ENCODE measurements at regions not wholly inside any gene's neighbourhood (a gene's known extent, or its start where the extent isn't known, plus 50 kb on each side); places are given as distances from the start of the nearest gene placed in this dataset.

- TF ChIP-seq ZBTB33 (IDR thresholded peaks at IDR 0.05; ENCODE audit: borderline replicate concordance, low read depth): no peak
- no peak for TF ChIP-seq TCF12 (IDR thresholded peaks at IDR 0.05)
- TF ChIP-seq IRF3 (IDR thresholded peaks at IDR 0.05; ENCODE audit: low read depth, low read length): no peak
- TF ChIP-seq RXRA (IDR thresholded peaks at IDR 0.05; ENCODE audit: borderline replicate concordance, low read depth): no peak
- no peak for TF ChIP-seq PBX3 (IDR thresholded peaks at IDR 0.05)
- no peak for TF ChIP-seq EZH2phosphoT487 (IDR thresholded peaks at IDR 0.05; ENCODE audit: borderline replicate concordance, low read depth)
- no peak for TF ChIP-seq FOXM1 (IDR thresholded peaks at IDR 0.05; ENCODE audit: low read depth)
- no peak for TF ChIP-seq FOSL2 (IDR thresholded peaks at IDR 0.05; ENCODE audit: borderline replicate concordance, low read depth)
- no peak for TF ChIP-seq USF1 (IDR thresholded peaks at IDR 0.05; ENCODE audit: borderline replicate concordance, low read depth)
- TF ChIP-seq RFX5 (IDR thresholded peaks at IDR 0.05; ENCODE audit: low read length): no peak
Observed at GRCh38 chr2:222357930-222358329, 59.1 kb upstream of the PAX3 start (continued).

GRCh38 chr2:222358876-222359275 lies 60.1 kb upstream of the PAX3 start:
- Histone ChIP-seq H3K9me2 (no peaks in the 10 kb centered on the region), H3K9me3 (no peaks in the 10 kb centered on the region), H3K4me3 (ENCODE audit: low read depth in 2 of 2, low read length in 1 of 2) (no peak overlapping the region), H3K36me3 (replicated peaks in 1 of 2; ENCODE audit: control insufficient read depth in 1 of 2, insufficient read depth in 2 of 2, low read length in 1 of 2) (no peaks in the 10 kb centered on the region), H3F3A (replicated peaks; ENCODE audit: insufficient read depth) (no peaks in the 10 kb centered on the region), H3K4me2 (no peak overlapping the region), H3K79me2 (ENCODE audit: insufficient read depth) (no peaks in the 10 kb centered on the region), H3K27ac (ENCODE audit: low read depth in 2 of 2, low read length in 1 of 2) (no peak overlapping the region), H3K9ac (no peak overlapping the region), H3K4me1 (ENCODE audit: control insufficient read depth in 1 of 2, insufficient read depth in 2 of 2, low read depth in 1 of 2, low read length in 1 of 2) (peaks cover 0 to 12% of the 10 kb centered on the region in 2 experiments; a peak in 3 of 4 replicates), H3K27me3 (ENCODE audit: insufficient read depth) (no peaks in the 10 kb centered on the region), H4K20me1 (ENCODE audit: insufficient read depth) (no peaks in the 10 kb centered on the region), H2AFZ (ENCODE audit: low read depth) (no peak overlapping the region)
- DNase-seq: no peak
- 76% methylated on average over 1 of the region's 1 CpG for WGBS (ENCODE audit: low lambda C conversion rate)
- ChIA-PET POLR2A (no interaction called here), CTCF (no interaction called here)
- peak in 1 of 2 experiments; percentile 39; a peak in 1 of 4 replicates for TF ChIP-seq EP300 (IDR thresholded peaks at IDR 0.05; ENCODE audit: borderline replicate concordance in 1 of 2, low read depth in 1 of 2, low read length in 1 of 2)
- TF ChIP-seq POLR2AphosphoS5 (IDR thresholded peaks at IDR 0.05; ENCODE audit: low read depth, low read length): no peak

All from SK-N-SH (cell line).